Activated CD8-positive, alpha-beta memory T cell treated with anti-CD3 and anti-CD28 coated beads, Interleukin-2, amount 10 ng/mL, durations not matched to agents 7 days and 5 days (primary cell): ENCODE measurements at regions not wholly inside any gene's neighbourhood (a gene's known extent, or its start where the extent isn't known, plus 50 kb on each side); places are given as distances from the start of the nearest gene placed in this dataset.

Source experiments
- ATAC-seq: fragments of 150-1000 bp; cut with Tn5 transposase; one replicate; pipeline ENCODE4 v1.10.0; 2021; ENCODE audit warnings: moderate library complexity
- CTCF ChIA-PET: fragments of 350-600 bp; sonication (Branson Sonifier 250); formaldehyde crosslinking; loops from one replicate; lab custom pipeline; 2021; ENCODE audit warnings: antibody characterized with exemption; lab: Charles Lee
- DNase-seq: peaks from one replicate; pipeline ENCODE4 v3.0.0-alpha.2; 2020
- H3K27ac Mint-ChIP-seq: one replicate; pipeline ENCODE4 v1.8.0; 2021; ENCODE audit warnings: mild to moderate bottlenecking, mixed read lengths
- H3K27me3 Mint-ChIP-seq: one replicate; pipeline ENCODE4 v1.8.0; 2021; ENCODE audit warnings: mixed read lengths
- H3K36me3 Mint-ChIP-seq: one replicate; pipeline ENCODE4 v1.8.0; 2021; ENCODE audit warnings: mild to moderate bottlenecking, mixed read lengths
- H3K4me1 Mint-ChIP-seq: one replicate; pipeline ENCODE4 v1.8.0; 2021; ENCODE audit warnings: mixed read lengths
- H3K4me3 Mint-ChIP-seq: one replicate; pipeline ENCODE4 v1.8.0; 2021; ENCODE audit warnings: mild to moderate bottlenecking, moderate library complexity, mixed read lengths
- H3K9me3 Mint-ChIP-seq: one replicate; pipeline ENCODE4 v1.8.0; 2022; ENCODE audit warnings: low read depth, mixed read lengths

GRCh38 chr11:106179048-106179447 lies 101.6 kb downstream of the AASDHPPT start:
- CTCF ChIA-PET: no interaction called here
- no peak for DNase-seq
- ATAC-seq: no peak
- H3K9me3 Mint-ChIP-seq: no peaks in the 10 kb centered on the region
- H3K4me1 Mint-ChIP-seq: no peaks in the 10 kb centered on the region
- no peak overlapping the region for H3K4me3 Mint-ChIP-seq
- H3K27ac Mint-ChIP-seq: no peak overlapping the region
- H3K36me3 Mint-ChIP-seq: no peaks in the 10 kb centered on the region
- H3K27me3 Mint-ChIP-seq: no peaks in the 10 kb centered on the region

GRCh38 chr11:106186630-106187029 lies 109.2 kb downstream of the AASDHPPT start:
- no peak for ATAC-seq

GRCh38 chr11:106187860-106188456 lies 110.5 kb downstream of the AASDHPPT start:
- H3K4me3 Mint-ChIP-seq: no peak overlapping the region
- H3K27ac Mint-ChIP-seq: no peak overlapping the region
- no peaks in the 10 kb centered on the region for H3K27me3 Mint-ChIP-seq
- CTCF ChIA-PET: no interaction called here
- H3K9me3 Mint-ChIP-seq: peaks cover 3% of the 10 kb centered on the region
- ATAC-seq: no peak
- H3K36me3 Mint-ChIP-seq: no peaks in the 10 kb centered on the region
- no peak for DNase-seq
- no peaks in the 10 kb centered on the region for H3K4me1 Mint-ChIP-seq

More at GRCh38 chr11:106186630-106187029, 109.2 kb downstream of the AASDHPPT start:
- Mint-ChIP-seq H3K27me3 (no peaks in the 10 kb centered on the region), H3K9me3 (peaks cover 3% of the 10 kb centered on the region), H3K36me3 (no peaks in the 10 kb centered on the region), H3K4me1 (no peaks in the 10 kb centered on the region), H3K4me3 (no peak overlapping the region), H3K27ac (no peak overlapping the region)
- CTCF ChIA-PET: interaction anchor here (1.0 kb wide), 1 partner anchor 9 kb away, joined by 3 read pairs; no protein-coding TSS in a partner anchor
- DNase-seq: no peak

- Mint-ChIP-seq H3K36me3 (no peaks in the 10 kb centered on the region), H3K4me1 (no peaks in the 10 kb centered on the region), H3K9me3 (peaks cover 1% of the 10 kb centered on the region), H3K4me3 (no peak overlapping the region), H3K27ac (no peak overlapping the region), H3K27me3 (no peaks in the 10 kb centered on the region)
- ATAC-seq (no peak), DNase-seq (no peak)
- CTCF ChIA-PET: no interaction called here
Observed at GRCh38 chr11:106193956-106194355, 116.5 kb downstream of the AASDHPPT start.

GRCh38 chr11:106197438-106197837 lies 120.0 kb downstream of the AASDHPPT start:
- CTCF ChIA-PET: no interaction called here
- DNase-seq: no peak
- Mint-ChIP-seq H3K4me1 (no peaks in the 10 kb centered on the region), H3K4me3 (no peak overlapping the region), H3K27me3 (peaks cover 2% of the 10 kb centered on the region), H3K9me3 (no peaks in the 10 kb centered on the region), H3K27ac (no peak overlapping the region), H3K36me3 (no peaks in the 10 kb centered on the region)
- ATAC-seq: no peak

- CTCF ChIA-PET: no interaction called here
- H3K36me3 Mint-ChIP-seq: no peaks in the 10 kb centered on the region
- no peaks in the 10 kb centered on the region for H3K9me3 Mint-ChIP-seq
- H3K4me1 Mint-ChIP-seq: no peaks in the 10 kb centered on the region
- ATAC-seq (no peak), DNase-seq (no peak)
- no peak overlapping the region for H3K4me3 Mint-ChIP-seq
- no peak overlapping the region for H3K27ac Mint-ChIP-seq
- H3K27me3 Mint-ChIP-seq: peaks cover 4% of the 10 kb centered on the region
Observed at GRCh38 chr11:106202935-106203620, 125.6 kb downstream of the AASDHPPT start.

- Mint-ChIP-seq H3K4me3 (no peak overlapping the region), H3K9me3 (no peaks in the 10 kb centered on the region), H3K27ac (no peak overlapping the region), H3K36me3 (no peaks in the 10 kb centered on the region), H3K27me3 (peaks cover 2% of the 10 kb centered on the region), H3K4me1 (no peaks in the 10 kb centered on the region)
- no peak for DNase-seq
- CTCF ChIA-PET: no interaction called here
- ATAC-seq: no peak
Observed at GRCh38 chr11:106208760-106209159, 131.3 kb downstream of the AASDHPPT start.

GRCh38 chr11:106212081-106212480 lies 134.6 kb downstream of the AASDHPPT start:
- Mint-ChIP-seq H3K27ac (no peak overlapping the region), H3K27me3 (no peaks in the 10 kb centered on the region), H3K9me3 (no peaks in the 10 kb centered on the region), H3K4me3 (no peak overlapping the region), H3K4me1 (no peaks in the 10 kb centered on the region), H3K36me3 (no peaks in the 10 kb centered on the region)
- DNase-seq (no peak), ATAC-seq (no peak)
- CTCF ChIA-PET: no interaction called here

- CTCF ChIA-PET: no interaction called here
- Mint-ChIP-seq H3K36me3 (no peaks in the 10 kb centered on the region), H3K9me3 (no peaks in the 10 kb centered on the region), H3K27me3 (no peaks in the 10 kb centered on the region), H3K4me1 (no peaks in the 10 kb centered on the region), H3K27ac (no peak overlapping the region), H3K4me3 (no peak overlapping the region)
- DNase-seq (no peak), ATAC-seq (no peak)
Observed at GRCh38 chr11:106216281-106216680, 138.8 kb downstream of the AASDHPPT start.

- H3K4me1 Mint-ChIP-seq: no peaks in the 10 kb centered on the region
- no peak for DNase-seq
- ATAC-seq: no peak
- peaks cover 3% of the 10 kb centered on the region for H3K9me3 Mint-ChIP-seq
- no peak overlapping the region for H3K27ac Mint-ChIP-seq
- H3K36me3 Mint-ChIP-seq: no peaks in the 10 kb centered on the region
- CTCF ChIA-PET: no interaction called here
- no peaks in the 10 kb centered on the region for H3K27me3 Mint-ChIP-seq
- no peak overlapping the region for H3K4me3 Mint-ChIP-seq
Observed at GRCh38 chr11:106217456-106217855, 140.0 kb downstream of the AASDHPPT start.

GRCh38 chr11:106218106-106218505 lies 140.6 kb downstream of the AASDHPPT start:
- no peaks in the 10 kb centered on the region for H3K36me3 Mint-ChIP-seq
- peaks cover 3% of the 10 kb centered on the region for H3K9me3 Mint-ChIP-seq
- no peaks in the 10 kb centered on the region for H3K4me1 Mint-ChIP-seq
- H3K27me3 Mint-ChIP-seq: no peaks in the 10 kb centered on the region
- no peak overlapping the region for H3K27ac Mint-ChIP-seq
- CTCF ChIA-PET: no interaction called here
- no peak overlapping the region for H3K4me3 Mint-ChIP-seq
- DNase-seq (no peak), ATAC-seq (no peak)

GRCh38 chr11:106222626-106223025 lies 145.2 kb downstream of the AASDHPPT start:
- H3K9me3 Mint-ChIP-seq: peaks cover 8% of the 10 kb centered on the region
- H3K4me1 Mint-ChIP-seq: no peaks in the 10 kb centered on the region
- H3K27me3 Mint-ChIP-seq: no peaks in the 10 kb centered on the region
- H3K4me3 Mint-ChIP-seq: no peak overlapping the region
- H3K27ac Mint-ChIP-seq: no peak overlapping the region
- no peak for DNase-seq
- CTCF ChIA-PET: no interaction called here
- H3K36me3 Mint-ChIP-seq: no peaks in the 10 kb centered on the region
- ATAC-seq: no peak

GRCh38 chr11:106224172-106224571 lies 146.7 kb downstream of the AASDHPPT start:
- CTCF ChIA-PET: no interaction called here
- ATAC-seq (no peak), DNase-seq (no peak)
- H3K9me3 Mint-ChIP-seq: peaks cover 12% of the 10 kb centered on the region
- H3K27ac Mint-ChIP-seq: no peak overlapping the region
- H3K27me3 Mint-ChIP-seq: no peaks in the 10 kb centered on the region
- H3K4me1 Mint-ChIP-seq: no peaks in the 10 kb centered on the region
- no peaks in the 10 kb centered on the region for H3K36me3 Mint-ChIP-seq
- no peak overlapping the region for H3K4me3 Mint-ChIP-seq

GRCh38 chr11:106228996-106229395 lies 151.5 kb downstream of the AASDHPPT start:
- H3K4me3 Mint-ChIP-seq: no peak overlapping the region
- H3K4me1 Mint-ChIP-seq: no peaks in the 10 kb centered on the region
- no peak overlapping the region for H3K27ac Mint-ChIP-seq
- peaks cover 7% of the 10 kb centered on the region for H3K9me3 Mint-ChIP-seq
- ATAC-seq (no peak), DNase-seq (no peak)
- no peaks in the 10 kb centered on the region for H3K36me3 Mint-ChIP-seq
- H3K27me3 Mint-ChIP-seq: no peaks in the 10 kb centered on the region
- CTCF ChIA-PET: no interaction called here
